OCI-LY3 (cell line): ENCODE measurements at regions not wholly inside any gene's neighbourhood (a gene's known extent, or its start where the extent isn't known, plus 50 kb on each side); places are given as distances from the start of the nearest gene placed in this dataset.

Experiments used
- H2AFZ ChIP-seq: fragments of 200-600, 300-600 bp; shearing (Covaris generic); 2 replicates; pipeline ENCODE4 v1.6.0; 2014; ENCODE audit warnings: antibody characterized with exemption, low read depth, low read length
- H3K27ac ChIP-seq: fragments of 200-600, 300-600 bp; sonication (generic); 2 replicates; pipeline ENCODE4 v1.5.1; 2014; ENCODE audit warnings: mild to moderate bottlenecking, low read length, moderate library complexity, mixed read lengths
- H3K27me3 ChIP-seq: fragments of 200-600, 300-600 bp; sonication (generic); 2 replicates; pipeline ENCODE4 v1.6.1; 2014; ENCODE audit warnings: low read depth, low read length, mixed read lengths
- H3K36me3 ChIP-seq: fragments of 200-600, 300-600 bp; sonication (generic); replicated peaks from 2 replicates; pipeline ENCODE3; 2014; ENCODE audit warnings: low read depth, low read length, mixed read lengths
- H3K4me1 ChIP-seq: fragments of 300-600, 200-600 bp; sonication (generic); 2 replicates; pipeline ENCODE4 v1.6.1; 2014; ENCODE audit warnings: low read length, mixed read lengths
- H3K4me2 ChIP-seq: fragments of 200-600, 300-600 bp; sonication (generic); 2 replicates; pipeline ENCODE4 v1.6.1; 2014; ENCODE audit warnings: low read length, mixed read lengths
- H3K4me3 ChIP-seq: fragments of 300-600, 200-600 bp; sonication (generic); 2 replicates; pipeline ENCODE4 v1.5.1; 2014; ENCODE audit warnings: antibody characterized with exemption, mild to moderate bottlenecking, low read length, moderate library complexity
- H3K79me2 ChIP-seq: fragments of 300-600, 200-600 bp; shearing (Covaris generic); 2 replicates; pipeline ENCODE4 v1.6.1; 2014; ENCODE audit warnings: mild to moderate bottlenecking, low read length, mixed read lengths
- H3K9ac ChIP-seq: fragments of 300-600, 200-600 bp; shearing (Covaris generic); 2 replicates; pipeline ENCODE4 v1.6.0; 2014; ENCODE audit warnings: mild to moderate bottlenecking, low read length, moderate library complexity
- H3K9me3 ChIP-seq: fragments of 200-600, 300-600 bp; shearing (Covaris generic); 2 replicates; pipeline ENCODE4 v1.6.1; 2014; ENCODE audit warnings: low read length, mixed read lengths; ENCODE audit not compliant: insufficient read depth
- H4K20me1 ChIP-seq: fragments of 200-600, 300-600 bp; sonication (generic); 2 replicates; pipeline ENCODE4 v1.6.1; 2016; ENCODE audit warnings: low read length, mixed read lengths; ENCODE audit not compliant: insufficient read depth
- CTCF ChIP-seq: fragments of 200-600, 300-600 bp; sonication (generic); IDR thresholded peaks from 2 replicates; pipeline ENCODE4 v1.5.1; 2014; ENCODE audit warnings: antibody characterized with exemption, low read length, low read depth
- EZH2phosphoT487 ChIP-seq: fragments of 200-600 bp; shearing (Covaris generic); IDR thresholded peaks from 2 replicates; pipeline ENCODE4 v1.6.1; 2018; ENCODE audit warnings: antibody characterized with exemption, mixed run types, low read depth

DNA sequence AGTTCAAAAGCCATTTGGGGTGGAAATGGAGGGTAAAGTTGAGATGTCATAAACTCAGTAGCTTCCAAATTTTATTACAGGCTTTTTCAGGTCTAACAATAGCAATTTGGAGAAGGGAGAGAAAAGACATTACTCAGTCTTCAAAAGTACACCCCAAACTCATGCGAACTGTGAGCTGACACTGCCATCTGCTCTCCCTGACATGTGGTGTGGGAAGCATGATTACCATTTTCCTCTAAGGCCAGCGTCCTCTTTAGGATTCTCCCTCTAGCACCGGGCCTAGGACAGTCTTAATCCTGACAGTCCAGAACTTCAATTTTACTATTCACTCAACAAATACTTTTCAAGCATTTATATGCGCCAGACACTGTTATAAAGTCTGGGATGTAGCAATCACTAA, 536.0 kb upstream of the JARID2 start:
- no peak overlapping the region for H3K27ac ChIP-seq
- TF ChIP-seq EZH2phosphoT487: no peak
- no peak for TF ChIP-seq CTCF
- H3K4me2 ChIP-seq: no peak overlapping the region
- no peaks in the 10 kb centered on the region for H4K20me1 ChIP-seq
- H3K4me1 ChIP-seq: no peaks in the 10 kb centered on the region; the same call in 1 of the 2 replicates
- no peaks in the 10 kb centered on the region for H3K27me3 ChIP-seq
- no peak overlapping the region for H3K4me3 ChIP-seq
- no peaks in the 10 kb centered on the region for H3K79me2 ChIP-seq
- no peaks in the 10 kb centered on the region for H3K9me3 ChIP-seq
- H3K9ac ChIP-seq: no peak overlapping the region
- no peaks in the 10 kb centered on the region for H3K36me3 ChIP-seq
- H2AFZ ChIP-seq: no peak overlapping the region

DNA sequence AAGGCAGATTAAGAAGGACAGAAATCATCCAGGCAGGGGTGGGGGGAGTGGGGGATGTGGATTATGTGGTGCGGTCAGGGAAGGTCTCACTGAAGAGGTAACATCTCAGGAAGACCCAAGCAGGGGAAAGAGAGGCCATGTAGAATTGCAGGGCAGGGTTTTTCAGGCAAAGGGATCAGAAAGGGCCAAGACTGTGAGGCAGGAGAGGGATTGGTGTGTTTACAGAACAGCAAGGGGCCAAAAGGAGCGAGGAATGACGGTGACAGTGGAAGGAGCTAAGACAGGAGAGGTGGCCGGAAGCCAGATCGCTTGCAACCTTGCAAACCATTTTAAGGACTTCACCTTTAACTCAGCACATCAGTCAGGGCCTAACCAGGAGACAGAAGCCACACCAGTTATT, 535.4 kb upstream of the JARID2 start:
- Histone ChIP-seq H3K36me3 (no peaks in the 10 kb centered on the region), H3K4me1 (peaks cover 4% of the 10 kb centered on the region), H3K27ac (no peak overlapping the region)

GRCh38 chr6:14711056-14711703, 534.7 kb upstream of the JARID2 start:
- no peak overlapping the region for H2AFZ ChIP-seq
- no peaks in the 10 kb centered on the region for H3K27me3 ChIP-seq
- H3K36me3 ChIP-seq: no peaks in the 10 kb centered on the region
- no peaks in the 10 kb centered on the region for H4K20me1 ChIP-seq
- no peak overlapping the region for H3K4me2 ChIP-seq
- no peak overlapping the region for H3K4me3 ChIP-seq
- no peaks in the 10 kb centered on the region for H3K9me3 ChIP-seq
- H3K4me1 ChIP-seq: peaks cover 4% of the 10 kb centered on the region
- H3K9ac ChIP-seq: no peak overlapping the region
- H3K79me2 ChIP-seq: no peaks in the 10 kb centered on the region
- no peak overlapping the region for H3K27ac ChIP-seq
- TF ChIP-seq EZH2phosphoT487 (no peak), CTCF (peak; percentile 55)

More for the DNA sequence above, 535.4 kb upstream of the JARID2 start:
- Histone ChIP-seq H4K20me1 (no peaks in the 10 kb centered on the region), H3K27me3 (no peaks in the 10 kb centered on the region), H3K4me3 (no peak overlapping the region), H2AFZ (no peak overlapping the region), H3K4me2 (no peak overlapping the region), H3K79me2 (no peaks in the 10 kb centered on the region), H3K9ac (no peak overlapping the region), H3K9me3 (no peaks in the 10 kb centered on the region)
- TF ChIP-seq CTCF: no peak

- Histone ChIP-seq H3K4me1 (peaks cover 4% of the 10 kb centered on the region), H3K27me3 (no peaks in the 10 kb centered on the region), H3K4me2 (no peak overlapping the region), H3K9ac (no peak overlapping the region), H3K4me3 (no peak overlapping the region), H2AFZ (no peak overlapping the region), H3K9me3 (no peaks in the 10 kb centered on the region), H3K27ac (no peak overlapping the region), H4K20me1 (no peaks in the 10 kb centered on the region), H3K79me2 (no peaks in the 10 kb centered on the region), H3K36me3 (no peaks in the 10 kb centered on the region)
- TF ChIP-seq CTCF: no peak
- TF ChIP-seq EZH2phosphoT487: no peak
Measured at GRCh38 chr6:14711704-14712379, 534.0 kb upstream of the JARID2 start.
